GM23338 (cell line): ENCODE measurements at regions not wholly inside any gene's neighbourhood (a gene's known extent, or its start where the extent isn't known, plus 50 kb on each side); places are given as distances from the start of the nearest gene placed in this dataset.

Source experiments
- ATAC-seq: fragments of 200-7000 bp; cut with Tn5 transposase; 3 replicates; pipeline ENCODE4 v1.9.1; 2020
- DNase-seq: peaks from one replicate; pipeline ENCODE4 v3.0.0-alpha.2; 2015; ENCODE audit warnings: low spot score
- H2AFZ ChIP-seq: fragments of 200-600 bp; sonication (generic); 2 replicates; pipeline ENCODE4 v1.8.0; 2016; ENCODE audit warnings: antibody characterized with exemption, mild to moderate bottlenecking, moderate library complexity
- H3F3A ChIP-seq: fragments of 200-600 bp; sonication (generic); replicated peaks from 2 replicates; pipeline ENCODE4 v1.8.0; 2017; ENCODE audit warnings: antibody characterized with exemption, mixed run types, low read depth
- H3K27ac ChIP-seq: fragments of 200-600 bp; sonication (generic); 2 replicates; pipeline ENCODE4 v1.6.1; 2016; ENCODE audit warnings: low read depth
- H3K27me3 ChIP-seq: fragments of 200-600 bp; sonication (generic); 2 replicates; pipeline ENCODE4 v1.8.0; 2016; ENCODE audit warnings: mild to moderate bottlenecking, mixed run types, moderate library complexity; ENCODE audit not compliant: insufficient read depth
- H3K36me3 ChIP-seq: fragments of 200-600 bp; sonication (generic); 2 replicates; pipeline ENCODE4 v1.8.0; 2016; ENCODE audit warnings: mild to moderate bottlenecking; ENCODE audit not compliant: insufficient read depth
- H3K4me1 ChIP-seq: fragments of 200-600 bp; sonication (generic); 2 replicates; pipeline ENCODE4 v1.8.0; 2016; ENCODE audit warnings: mild to moderate bottlenecking, moderate library complexity; ENCODE audit not compliant: insufficient read depth
- H3K4me2 ChIP-seq: fragments of 200-600 bp; sonication (generic); 2 replicates; pipeline ENCODE4 v1.7.1; 2017; ENCODE audit warnings: mixed run types
- H3K4me3 ChIP-seq: fragments of 200-600 bp; sonication (generic); 2 replicates; pipeline ENCODE4 v1.6.1; 2016; ENCODE audit warnings: mixed run types
- H3K79me2 ChIP-seq: fragments of 200-600 bp; sonication (generic); replicated peaks from 2 replicates; pipeline ENCODE4 v1.8.0; 2017; ENCODE audit warnings: mild to moderate bottlenecking; ENCODE audit not compliant: insufficient read depth
- H3K9me2 ChIP-seq: fragments of 200-600 bp; sonication (generic); 2 replicates; pipeline ENCODE4 v1.8.0; 2017; ENCODE audit not compliant: insufficient read depth
- H4K20me1 ChIP-seq: fragments of 200-600 bp; sonication (generic); replicated peaks from 2 replicates; pipeline ENCODE4 v1.8.0; 2017; ENCODE audit warnings: mild to moderate bottlenecking; ENCODE audit not compliant: insufficient read depth
- H3K27ac Mint-ChIP-seq: 2 replicates; pipeline ENCODE4 v1.8.0; 2020; ENCODE audit warnings: inconsistent platforms, mild to moderate bottlenecking, moderate library complexity, mixed read lengths
- H3K27me3 Mint-ChIP-seq: 3 replicates; pipeline ENCODE4 v1.8.0; 2022; ENCODE audit warnings: low read depth, mild to moderate bottlenecking, moderate library complexity, mixed read lengths, inconsistent platforms; ENCODE audit not compliant: insufficient read depth, poor library complexity
- H3K36me3 Mint-ChIP-seq: 3 replicates; pipeline ENCODE4 v1.8.0; 2021; ENCODE audit warnings: low read depth, mild to moderate bottlenecking, inconsistent platforms, moderate library complexity, mixed read lengths
- H3K4me1 Mint-ChIP-seq: 3 replicates; pipeline ENCODE4 v1.8.0; 2020; ENCODE audit warnings: mild to moderate bottlenecking, inconsistent platforms, mixed read lengths
- H3K4me3 Mint-ChIP-seq: 3 replicates; pipeline ENCODE4 v1.8.0; 2021; ENCODE audit warnings: moderate library complexity, mild to moderate bottlenecking, inconsistent platforms, mixed read lengths
- H3K9me3 Mint-ChIP-seq: 3 replicates; pipeline ENCODE4 v1.8.0; 2020; ENCODE audit warnings: moderate library complexity, mild to moderate bottlenecking, inconsistent platforms, mixed read lengths
- CTCF ChIP-seq, 2 experiments: fragments of 200-600 bp in 1 of 2; sonication (generic) in 1 of 2; conservative IDR thresholded peaks; 2 replicates each; pipeline versions ENCODE4 v1.5.1 to v1.6.1; 2016 to 2017; ENCODE audit warnings: antibody characterized with exemption in 2 of 2, low read depth in 2 of 2, mild to moderate bottlenecking in 2 of 2, moderate library complexity in 1 of 2
- EZH2 ChIP-seq: fragments of 200-600 bp; sonication (generic); IDR thresholded peaks from one replicate; pipeline ENCODE4 v1.8.0; 2017; ENCODE audit warnings: antibody characterized with exemption, mild to moderate bottlenecking, low read depth; ENCODE audit not compliant: unreplicated experiment
- JUNB ChIP-seq: IDR thresholded peaks from one replicate; pipeline ENCODE4 v1.6.1; 2016; ENCODE audit warnings: antibody characterized with exemption; ENCODE audit not compliant: unreplicated experiment
- NANOG ChIP-seq: IDR thresholded peaks from 2 replicates; pipeline ENCODE4 v1.6.1; 2016; ENCODE audit warnings: antibody characterized with exemption, borderline replicate concordance
- STAT1 ChIP-seq: IDR thresholded peaks from one replicate; pipeline ENCODE4 v1.6.1; 2016; ENCODE audit warnings: antibody characterized with exemption; ENCODE audit not compliant: unreplicated experiment
- ZNF114 ChIP-seq: fragments of 250-450 bp; sonication (Bioruptor Pico); IDR thresholded peaks from 2 replicates; pipeline ENCODE4 v1.5.0; 2020; ENCODE audit warnings: mild to moderate bottlenecking, moderate library complexity
- ZNF331 ChIP-seq: fragments of 250-450 bp; sonication (Bioruptor Pico); IDR thresholded peaks from 2 replicates; pipeline ENCODE4 v1.5.0; 2020; ENCODE audit warnings: low read depth, mild to moderate bottlenecking, moderate library complexity
- TF ChIP-seq, protein P1 (sequence below): fragments of 250-450 bp; sonication (Bioruptor Pico); IDR thresholded peaks from 2 replicates; pipeline ENCODE4 v1.5.0; 2020; ENCODE audit warnings: mild to moderate bottlenecking, moderate library complexity
- TF ChIP-seq, protein P2 (sequence below): IDR thresholded peaks from one replicate; pipeline ENCODE4 v1.6.1; 2018; ENCODE audit warnings: antibody characterized with exemption; ENCODE audit not compliant: unreplicated experiment
- TF ChIP-seq, protein P3 (sequence below): IDR thresholded peaks from 2 replicates; pipeline ENCODE4 v1.6.1; 2016; ENCODE audit warnings: antibody characterized with exemption

- TF ChIP-seq, protein P1, sequence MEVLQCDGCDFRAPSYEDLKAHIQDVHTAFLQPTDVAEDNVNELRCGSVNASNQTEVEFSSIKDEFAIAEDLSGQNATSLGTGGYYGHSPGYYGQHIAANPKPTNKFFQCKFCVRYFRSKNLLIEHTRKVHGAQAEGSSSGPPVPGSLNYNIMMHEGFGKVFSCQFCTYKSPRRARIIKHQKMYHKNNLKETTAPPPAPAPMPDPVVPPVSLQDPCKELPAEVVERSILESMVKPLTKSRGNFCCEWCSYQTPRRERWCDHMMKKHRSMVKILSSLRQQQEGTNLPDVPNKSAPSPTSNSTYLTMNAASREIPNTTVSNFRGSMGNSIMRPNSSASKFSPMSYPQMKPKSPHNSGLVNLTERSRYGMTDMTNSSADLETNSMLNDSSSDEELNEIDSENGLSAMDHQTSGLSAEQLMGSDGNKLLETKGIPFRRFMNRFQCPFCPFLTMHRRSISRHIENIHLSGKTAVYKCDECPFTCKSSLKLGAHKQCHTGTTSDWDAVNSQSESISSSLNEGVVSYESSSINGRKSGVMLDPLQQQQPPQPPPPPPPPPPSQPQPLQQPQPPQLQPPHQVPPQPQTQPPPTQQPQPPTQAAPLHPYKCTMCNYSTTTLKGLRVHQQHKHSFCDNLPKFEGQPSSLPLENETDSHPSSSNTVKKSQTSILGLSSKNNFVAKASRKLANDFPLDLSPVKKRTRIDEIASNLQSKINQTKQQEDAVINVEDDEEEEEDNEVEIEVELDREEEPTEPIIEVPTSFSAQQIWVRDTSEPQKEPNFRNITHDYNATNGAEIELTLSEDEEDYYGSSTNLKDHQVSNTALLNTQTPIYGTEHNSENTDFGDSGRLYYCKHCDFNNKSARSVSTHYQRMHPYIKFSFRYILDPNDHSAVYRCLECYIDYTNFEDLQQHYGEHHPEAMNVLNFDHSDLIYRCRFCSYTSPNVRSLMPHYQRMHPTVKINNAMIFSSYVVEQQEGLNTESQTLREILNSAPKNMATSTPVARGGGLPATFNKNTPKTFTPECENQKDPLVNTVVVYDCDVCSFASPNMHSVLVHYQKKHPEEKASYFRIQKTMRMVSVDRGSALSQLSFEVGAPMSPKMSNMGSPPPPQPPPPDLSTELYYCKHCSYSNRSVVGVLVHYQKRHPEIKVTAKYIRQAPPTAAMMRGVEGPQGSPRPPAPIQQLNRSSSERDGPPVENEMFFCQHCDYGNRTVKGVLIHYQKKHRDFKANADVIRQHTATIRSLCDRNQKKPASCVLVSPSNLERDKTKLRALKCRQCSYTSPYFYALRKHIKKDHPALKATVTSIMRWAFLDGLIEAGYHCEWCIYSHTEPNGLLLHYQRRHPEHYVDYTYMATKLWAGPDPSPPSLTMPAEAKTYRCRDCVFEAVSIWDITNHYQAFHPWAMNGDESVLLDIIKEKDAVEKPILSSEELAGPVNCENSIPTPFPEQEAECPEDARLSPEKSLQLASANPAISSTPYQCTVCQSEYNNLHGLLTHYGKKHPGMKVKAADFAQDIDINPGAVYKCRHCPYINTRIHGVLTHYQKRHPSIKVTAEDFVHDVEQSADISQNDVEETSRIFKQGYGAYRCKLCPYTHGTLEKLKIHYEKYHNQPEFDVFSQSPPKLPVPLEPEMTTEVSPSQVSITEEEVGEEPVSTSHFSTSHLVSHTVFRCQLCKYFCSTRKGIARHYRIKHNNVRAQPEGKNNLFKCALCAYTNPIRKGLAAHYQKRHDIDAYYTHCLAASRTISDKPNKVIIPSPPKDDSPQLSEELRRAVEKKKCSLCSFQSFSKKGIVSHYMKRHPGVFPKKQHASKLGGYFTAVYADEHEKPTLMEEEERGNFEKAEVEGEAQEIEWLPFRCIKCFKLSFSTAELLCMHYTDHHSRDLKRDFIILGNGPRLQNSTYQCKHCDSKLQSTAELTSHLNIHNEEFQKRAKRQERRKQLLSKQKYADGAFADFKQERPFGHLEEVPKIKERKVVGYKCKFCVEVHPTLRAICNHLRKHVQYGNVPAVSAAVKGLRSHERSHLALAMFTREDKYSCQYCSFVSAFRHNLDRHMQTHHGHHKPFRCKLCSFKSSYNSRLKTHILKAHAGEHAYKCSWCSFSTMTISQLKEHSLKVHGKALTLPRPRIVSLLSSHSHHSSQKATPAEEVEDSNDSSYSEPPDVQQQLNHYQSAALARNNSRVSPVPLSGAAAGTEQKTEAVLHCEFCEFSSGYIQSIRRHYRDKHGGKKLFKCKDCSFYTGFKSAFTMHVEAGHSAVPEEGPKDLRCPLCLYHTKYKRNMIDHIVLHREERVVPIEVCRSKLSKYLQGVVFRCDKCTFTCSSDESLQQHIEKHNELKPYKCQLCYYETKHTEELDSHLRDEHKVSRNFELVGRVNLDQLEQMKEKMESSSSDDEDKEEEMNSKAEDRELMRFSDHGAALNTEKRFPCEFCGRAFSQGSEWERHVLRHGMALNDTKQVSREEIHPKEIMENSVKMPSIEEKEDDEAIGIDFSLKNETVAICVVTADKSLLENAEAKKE (CRISPR knock-in tag) = no peak
- no peak for TF ChIP-seq ZNF331
- no peak for TF ChIP-seq NANOG
These were observed 73.8 kb upstream of the FREM3 start (continued) for GRCh38 chr4:143773998-143774895.

- Mint-ChIP-seq H3K4me1 (no peaks in the 10 kb centered on the region), H3K27ac (no peak overlapping the region), H3K36me3 (no peaks in the 10 kb centered on the region), H3K9me3 (no peaks in the 10 kb centered on the region), H3K4me3 (no peak overlapping the region), H3K27me3 (peaks cover 3% of the 10 kb centered on the region)
- H3K4me2 ChIP-seq = no peak overlapping the region
- H3K9me2 ChIP-seq = no peaks in the 10 kb centered on the region
- no peaks in the 10 kb centered on the region for H3K4me1 ChIP-seq
- H3K79me2 ChIP-seq = no peaks in the 10 kb centered on the region
- no peak overlapping the region for H2AFZ ChIP-seq
- H3K27ac ChIP-seq = no peak overlapping the region
- no peak overlapping the region for H3K4me3 ChIP-seq
- ATAC-seq (no peak), DNase-seq (no peak)
- no peaks in the 10 kb centered on the region for H3K36me3 ChIP-seq
- H4K20me1 ChIP-seq = no peaks in the 10 kb centered on the region
- no peaks in the 10 kb centered on the region for H3F3A ChIP-seq
- H3K27me3 ChIP-seq = no peaks in the 10 kb centered on the region
- no peak for TF ChIP-seq ZNF114
- no peak for TF ChIP-seq STAT1
- TF ChIP-seq NANOG = no peak
- no peak for TF ChIP-seq CTCF (conservative IDR thresholded peaks at IDR 0.05; ENCODE audit: low read depth in 2 of 2)
- TF ChIP-seq, protein P2, sequence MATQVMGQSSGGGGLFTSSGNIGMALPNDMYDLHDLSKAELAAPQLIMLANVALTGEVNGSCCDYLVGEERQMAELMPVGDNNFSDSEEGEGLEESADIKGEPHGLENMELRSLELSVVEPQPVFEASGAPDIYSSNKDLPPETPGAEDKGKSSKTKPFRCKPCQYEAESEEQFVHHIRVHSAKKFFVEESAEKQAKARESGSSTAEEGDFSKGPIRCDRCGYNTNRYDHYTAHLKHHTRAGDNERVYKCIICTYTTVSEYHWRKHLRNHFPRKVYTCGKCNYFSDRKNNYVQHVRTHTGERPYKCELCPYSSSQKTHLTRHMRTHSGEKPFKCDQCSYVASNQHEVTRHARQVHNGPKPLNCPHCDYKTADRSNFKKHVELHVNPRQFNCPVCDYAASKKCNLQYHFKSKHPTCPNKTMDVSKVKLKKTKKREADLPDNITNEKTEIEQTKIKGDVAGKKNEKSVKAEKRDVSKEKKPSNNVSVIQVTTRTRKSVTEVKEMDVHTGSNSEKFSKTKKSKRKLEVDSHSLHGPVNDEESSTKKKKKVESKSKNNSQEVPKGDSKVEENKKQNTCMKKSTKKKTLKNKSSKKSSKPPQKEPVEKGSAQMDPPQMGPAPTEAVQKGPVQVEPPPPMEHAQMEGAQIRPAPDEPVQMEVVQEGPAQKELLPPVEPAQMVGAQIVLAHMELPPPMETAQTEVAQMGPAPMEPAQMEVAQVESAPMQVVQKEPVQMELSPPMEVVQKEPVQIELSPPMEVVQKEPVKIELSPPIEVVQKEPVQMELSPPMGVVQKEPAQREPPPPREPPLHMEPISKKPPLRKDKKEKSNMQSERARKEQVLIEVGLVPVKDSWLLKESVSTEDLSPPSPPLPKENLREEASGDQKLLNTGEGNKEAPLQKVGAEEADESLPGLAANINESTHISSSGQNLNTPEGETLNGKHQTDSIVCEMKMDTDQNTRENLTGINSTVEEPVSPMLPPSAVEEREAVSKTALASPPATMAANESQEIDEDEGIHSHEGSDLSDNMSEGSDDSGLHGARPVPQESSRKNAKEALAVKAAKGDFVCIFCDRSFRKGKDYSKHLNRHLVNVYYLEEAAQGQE = no peak
- TF ChIP-seq, protein P3, sequence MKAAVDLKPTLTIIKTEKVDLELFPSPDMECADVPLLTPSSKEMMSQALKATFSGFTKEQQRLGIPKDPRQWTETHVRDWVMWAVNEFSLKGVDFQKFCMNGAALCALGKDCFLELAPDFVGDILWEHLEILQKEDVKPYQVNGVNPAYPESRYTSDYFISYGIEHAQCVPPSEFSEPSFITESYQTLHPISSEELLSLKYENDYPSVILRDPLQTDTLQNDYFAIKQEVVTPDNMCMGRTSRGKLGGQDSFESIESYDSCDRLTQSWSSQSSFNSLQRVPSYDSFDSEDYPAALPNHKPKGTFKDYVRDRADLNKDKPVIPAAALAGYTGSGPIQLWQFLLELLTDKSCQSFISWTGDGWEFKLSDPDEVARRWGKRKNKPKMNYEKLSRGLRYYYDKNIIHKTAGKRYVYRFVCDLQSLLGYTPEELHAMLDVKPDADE = no peak
- no peak for TF ChIP-seq JUNB
- TF ChIP-seq EZH2 = no peak
These were observed 70.8 kb upstream of the FREM3 start for GRCh38 chr4:143771269-143771668.
